Memory B cell (primary cell): ENCODE measurements at regions not wholly inside any gene's neighbourhood (a gene's known extent, or its start where the extent isn't known, plus 50 kb on each side); places are given as distances from the start of the nearest gene placed in this dataset.

ENCODE experiments used
- ATAC-seq: fragments of 150-1000 bp; cut with Tn5 transposase; 2 replicates; pipeline ENCODE4 v1.10.0; 2021; ENCODE audit warnings: low read depth, mild to moderate bottlenecking, moderate library complexity
- DNase-seq, 2 donors: peaks; one replicate each; pipeline ENCODE4 v3.0.0; 2022; ENCODE audit warnings: low spot score in 2 of 2
- H3K27ac Mint-ChIP-seq: one replicate; pipeline ENCODE4 v1.8.0; 2022; ENCODE audit warnings: mild to moderate bottlenecking, moderate library complexity, mixed read lengths
- H3K27me3 Mint-ChIP-seq: one replicate; pipeline ENCODE4 v1.8.0; 2022; ENCODE audit warnings: mixed read lengths
- H3K36me3 Mint-ChIP-seq: one replicate; pipeline ENCODE4 v1.8.0; 2022; ENCODE audit warnings: mild to moderate bottlenecking, mixed read lengths
- H3K4me1 Mint-ChIP-seq: one replicate; pipeline ENCODE4 v1.8.0; 2022; ENCODE audit warnings: mixed read lengths
- H3K4me3 Mint-ChIP-seq: one replicate; pipeline ENCODE4 v1.8.0; 2022; ENCODE audit warnings: mild to moderate bottlenecking, moderate library complexity, mixed read lengths
- H3K9me3 Mint-ChIP-seq: one replicate; pipeline ENCODE4 v1.8.0; 2022; ENCODE audit warnings: mixed read lengths

DNA sequence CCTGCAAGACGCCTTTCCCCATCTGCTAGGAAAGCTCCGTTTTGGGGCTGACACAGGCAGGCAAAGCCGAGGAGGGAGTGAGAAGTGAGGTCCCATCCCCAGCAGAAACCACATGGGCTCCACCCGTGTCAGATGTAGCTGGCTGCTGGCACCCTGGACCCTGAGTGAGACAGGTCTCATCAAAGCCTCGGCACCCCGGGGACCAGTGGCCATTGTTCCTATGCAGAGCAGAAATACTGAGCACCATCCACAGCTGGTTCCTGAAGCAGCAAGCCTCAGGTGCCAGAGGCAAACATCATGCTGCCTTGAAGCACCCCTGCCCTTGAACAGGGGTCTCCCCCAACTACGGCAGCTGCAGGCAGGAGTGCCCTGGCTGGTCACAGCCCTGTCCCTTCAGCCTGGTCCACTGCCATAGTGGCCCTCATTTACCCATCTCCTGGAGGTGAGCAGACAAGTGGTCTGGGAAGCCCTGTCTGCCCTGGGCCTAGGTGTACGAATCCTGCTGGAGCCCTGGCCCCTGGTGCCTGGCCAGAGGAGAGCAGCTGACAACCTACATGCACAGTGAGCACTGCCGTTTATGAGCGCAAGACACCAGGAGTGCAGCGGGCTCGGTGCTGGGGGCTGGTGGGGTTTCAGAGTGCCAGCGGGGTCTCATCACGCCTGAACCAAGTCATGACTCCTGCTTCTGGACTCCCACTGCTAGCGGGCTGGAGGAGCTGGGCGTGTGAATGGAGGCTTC is 289.8 kb upstream of the RTL1 start:
- H3K4me1 Mint-ChIP-seq: no peaks in the 10 kb centered on the region

DNA sequence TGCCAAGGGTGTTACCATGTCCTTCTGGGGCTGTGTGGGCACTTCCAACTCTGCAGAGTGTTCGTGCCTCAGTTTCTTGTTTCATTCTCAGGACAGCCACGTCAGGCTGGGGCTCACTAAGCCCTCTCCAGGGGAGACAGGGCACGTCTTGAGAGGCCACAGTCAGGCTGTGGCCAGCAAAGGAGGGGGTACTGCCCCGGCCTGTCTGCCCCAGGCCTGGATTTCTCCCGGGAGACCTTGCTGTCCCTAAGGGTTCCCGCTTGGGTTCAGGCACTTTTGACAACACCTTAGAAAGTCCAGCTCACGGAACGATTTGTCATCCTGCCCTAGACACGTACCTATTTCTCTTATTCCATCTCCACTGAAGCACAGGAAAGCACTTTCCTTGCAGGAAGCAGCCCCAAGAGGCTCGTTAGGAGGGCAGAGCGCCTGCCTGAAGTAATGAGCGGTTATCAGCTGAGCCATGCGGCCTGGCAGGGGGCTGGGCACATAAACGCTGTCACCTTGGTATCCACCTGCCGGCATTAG is 290.4 kb upstream of the RTL1 start:
- Mint-ChIP-seq H3K27me3 (no peaks in the 10 kb centered on the region), H3K4me1 (no peaks in the 10 kb centered on the region), H3K4me3 (no peak overlapping the region), H3K36me3 (no peaks in the 10 kb centered on the region), H3K9me3 (peaks cover 10% of the 10 kb centered on the region), H3K27ac (no peak overlapping the region)
- DNase-seq (no peak), ATAC-seq (no peak)

More for the DNA sequence above, 289.8 kb upstream of the RTL1 start:
- no peaks in the 10 kb centered on the region for H3K27me3 Mint-ChIP-seq
- peaks cover 10% of the 10 kb centered on the region for H3K9me3 Mint-ChIP-seq
- DNase-seq (no peak), ATAC-seq (no peak)
- no peak overlapping the region for H3K27ac Mint-ChIP-seq
- H3K4me3 Mint-ChIP-seq: no peak overlapping the region
- H3K36me3 Mint-ChIP-seq: no peaks in the 10 kb centered on the region

DNA sequence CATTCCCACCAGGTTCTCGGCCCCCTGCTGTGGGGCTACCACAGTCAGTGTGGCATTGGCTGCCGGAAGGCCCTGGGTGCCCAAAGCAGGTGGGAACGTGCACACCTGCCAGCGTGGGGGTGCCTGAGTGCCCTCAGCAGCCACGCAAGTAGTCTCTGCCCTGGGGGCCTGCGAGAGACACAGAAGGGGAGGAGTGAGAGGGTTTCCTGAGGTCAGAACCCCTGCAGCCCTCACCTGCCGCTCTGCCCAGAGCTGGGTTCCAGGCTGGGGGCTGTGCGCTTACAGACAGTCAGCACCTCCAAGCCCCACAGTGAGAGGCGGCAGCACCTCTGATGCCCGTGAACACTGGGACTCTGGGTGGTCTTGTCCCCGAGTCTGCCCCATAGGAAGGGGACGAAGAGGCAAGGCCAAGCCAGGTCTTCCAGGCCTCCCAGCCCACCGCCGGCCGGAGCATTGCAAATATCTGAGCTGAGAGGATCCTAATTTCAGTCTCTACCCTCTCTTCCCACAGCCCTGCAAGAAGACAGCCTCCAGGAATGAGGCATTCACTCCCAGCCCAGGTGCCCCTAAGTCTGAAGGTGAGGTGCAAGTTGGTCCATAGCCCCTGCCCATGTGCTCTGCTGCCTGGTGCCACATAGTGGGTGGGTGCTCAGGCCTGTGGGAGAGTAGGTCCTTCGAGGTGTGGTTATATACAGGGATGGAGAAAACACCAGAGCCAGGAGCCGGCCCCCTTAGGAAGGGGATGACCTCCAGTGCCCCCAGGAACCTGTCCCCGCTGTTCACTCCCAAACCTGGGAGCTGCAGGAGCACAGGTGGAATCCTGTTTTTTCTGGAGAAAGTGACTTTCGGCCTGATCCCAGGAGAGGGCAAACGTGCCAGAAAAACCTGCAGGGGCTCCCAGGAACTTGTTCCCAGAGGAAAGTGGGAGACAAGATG is 291.1 kb upstream of the RTL1 start:
- H3K4me3 Mint-ChIP-seq: no peak overlapping the region
- ATAC-seq: no peak
- H3K27ac Mint-ChIP-seq: no peak overlapping the region
- no peak for DNase-seq
- H3K36me3 Mint-ChIP-seq: no peaks in the 10 kb centered on the region
- H3K9me3 Mint-ChIP-seq: peaks cover 8% of the 10 kb centered on the region
- no peaks in the 10 kb centered on the region for H3K4me1 Mint-ChIP-seq
- no peaks in the 10 kb centered on the region for H3K27me3 Mint-ChIP-seq

DNA sequence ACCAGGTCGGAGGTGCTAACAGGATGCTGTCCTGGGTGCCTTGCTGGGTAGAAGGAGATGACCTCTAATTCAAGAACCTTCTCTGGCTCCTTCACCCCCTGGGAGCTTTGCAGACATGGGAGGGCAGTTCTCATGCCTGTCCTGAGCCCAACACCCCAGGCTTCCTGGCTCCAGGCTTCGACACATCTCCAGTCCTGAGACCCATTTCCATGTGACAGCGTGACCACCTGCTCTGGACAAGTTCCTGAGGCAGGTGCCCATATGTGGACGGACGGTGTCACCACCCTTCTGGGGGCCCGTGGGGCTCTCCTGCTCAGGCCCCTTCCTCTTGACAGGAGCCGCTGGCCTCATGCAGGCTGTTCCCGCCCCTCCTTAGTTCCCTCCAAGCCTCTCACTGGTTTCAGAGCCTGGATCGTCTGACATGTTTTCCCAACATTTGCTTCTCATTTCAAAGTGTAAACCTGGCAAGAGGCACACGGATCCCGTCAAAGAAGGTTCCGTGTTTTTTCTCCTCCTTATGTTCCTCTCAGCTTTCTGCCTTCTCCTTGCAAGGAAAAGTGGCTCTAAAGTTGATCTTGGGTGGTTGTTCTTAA is 291.9 kb upstream of the RTL1 start:
- Mint-ChIP-seq H3K36me3 (no peaks in the 10 kb centered on the region), H3K4me1 (no peaks in the 10 kb centered on the region), H3K4me3 (no peak overlapping the region), H3K27ac (no peak overlapping the region), H3K27me3 (no peaks in the 10 kb centered on the region), H3K9me3 (peaks cover 2% of the 10 kb centered on the region)
- ATAC-seq (no peak), DNase-seq (no peak)

DNA sequence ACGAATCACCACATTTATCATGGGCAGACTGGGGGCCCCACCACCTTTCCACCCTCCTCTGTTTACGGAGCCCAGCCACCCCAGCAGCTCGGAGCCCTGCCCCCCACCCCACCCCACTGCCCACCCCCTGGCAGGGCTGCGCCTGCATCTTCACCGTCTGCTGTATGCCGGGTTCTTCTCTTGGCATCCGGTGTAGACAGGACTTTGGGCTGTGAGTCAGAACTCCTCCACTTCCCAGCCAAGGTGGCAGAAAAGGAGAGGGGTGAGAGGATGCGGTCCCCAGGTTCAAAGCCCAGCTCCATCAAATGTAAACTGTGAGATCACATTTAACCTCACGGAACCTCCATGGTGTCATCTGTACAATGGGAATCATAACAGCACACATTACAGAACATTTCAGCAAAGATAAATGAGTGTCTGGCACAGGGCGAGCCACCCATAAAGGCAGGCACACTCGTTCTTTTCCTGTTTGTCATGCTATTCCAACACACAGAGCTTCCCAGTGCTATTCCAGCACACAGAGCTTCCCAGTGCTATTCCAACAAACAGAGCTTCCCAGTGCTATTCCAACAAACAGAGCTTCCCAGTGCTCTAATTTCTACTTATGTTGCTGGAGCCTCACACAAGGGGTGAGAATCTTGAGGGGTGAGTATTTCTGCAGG is 292.7 kb upstream of the RTL1 start:
- no peaks in the 10 kb centered on the region for H3K9me3 Mint-ChIP-seq
- H3K27me3 Mint-ChIP-seq: no peaks in the 10 kb centered on the region
- H3K27ac Mint-ChIP-seq: no peak overlapping the region
- H3K4me1 Mint-ChIP-seq: no peaks in the 10 kb centered on the region
- H3K36me3 Mint-ChIP-seq: no peaks in the 10 kb centered on the region
- no peak for ATAC-seq
- no peak overlapping the region for H3K4me3 Mint-ChIP-seq
- DNase-seq: no peak

DNA sequence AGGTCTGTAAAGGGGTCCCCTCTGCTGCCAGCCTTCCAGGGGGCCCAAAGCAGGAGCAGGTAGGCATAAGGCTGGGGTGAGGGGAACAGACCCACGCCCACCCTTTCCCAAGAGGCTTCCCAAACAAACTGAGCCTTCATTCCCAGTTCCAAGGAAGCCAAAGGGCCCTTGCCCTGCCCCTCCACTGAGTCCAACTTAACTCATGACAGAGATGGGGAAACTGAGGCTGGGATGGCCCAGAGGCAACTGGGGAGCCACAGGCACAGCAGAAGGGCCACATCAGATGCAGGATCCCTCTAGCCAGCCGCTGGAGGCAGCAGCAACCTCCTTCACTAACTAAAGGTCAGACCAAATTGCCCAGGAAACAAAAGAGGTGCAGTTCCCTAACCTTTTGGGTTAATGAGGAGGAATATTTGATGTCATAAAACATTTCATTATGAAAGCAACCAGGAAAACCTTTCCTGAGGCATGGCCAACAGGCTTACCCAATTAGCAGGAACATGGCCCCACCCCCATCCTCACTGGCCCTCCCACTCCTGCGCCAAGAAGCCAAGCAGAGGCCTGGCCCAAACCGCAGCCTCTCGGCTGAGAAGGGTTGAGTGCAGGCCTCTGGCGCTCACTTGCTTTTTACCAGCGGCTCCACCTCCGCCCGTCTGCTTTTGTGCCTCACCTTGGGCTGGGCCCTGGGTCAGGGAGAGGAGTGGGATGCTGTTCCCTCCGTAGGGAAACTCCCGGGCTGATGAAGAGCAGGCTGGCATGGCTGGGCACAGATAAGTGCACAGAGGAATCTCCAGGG is 293.5 kb upstream of the RTL1 start:
- H3K9me3 Mint-ChIP-seq: no peaks in the 10 kb centered on the region
- H3K27ac Mint-ChIP-seq: no peak overlapping the region
- H3K4me1 Mint-ChIP-seq: no peaks in the 10 kb centered on the region

DNA sequence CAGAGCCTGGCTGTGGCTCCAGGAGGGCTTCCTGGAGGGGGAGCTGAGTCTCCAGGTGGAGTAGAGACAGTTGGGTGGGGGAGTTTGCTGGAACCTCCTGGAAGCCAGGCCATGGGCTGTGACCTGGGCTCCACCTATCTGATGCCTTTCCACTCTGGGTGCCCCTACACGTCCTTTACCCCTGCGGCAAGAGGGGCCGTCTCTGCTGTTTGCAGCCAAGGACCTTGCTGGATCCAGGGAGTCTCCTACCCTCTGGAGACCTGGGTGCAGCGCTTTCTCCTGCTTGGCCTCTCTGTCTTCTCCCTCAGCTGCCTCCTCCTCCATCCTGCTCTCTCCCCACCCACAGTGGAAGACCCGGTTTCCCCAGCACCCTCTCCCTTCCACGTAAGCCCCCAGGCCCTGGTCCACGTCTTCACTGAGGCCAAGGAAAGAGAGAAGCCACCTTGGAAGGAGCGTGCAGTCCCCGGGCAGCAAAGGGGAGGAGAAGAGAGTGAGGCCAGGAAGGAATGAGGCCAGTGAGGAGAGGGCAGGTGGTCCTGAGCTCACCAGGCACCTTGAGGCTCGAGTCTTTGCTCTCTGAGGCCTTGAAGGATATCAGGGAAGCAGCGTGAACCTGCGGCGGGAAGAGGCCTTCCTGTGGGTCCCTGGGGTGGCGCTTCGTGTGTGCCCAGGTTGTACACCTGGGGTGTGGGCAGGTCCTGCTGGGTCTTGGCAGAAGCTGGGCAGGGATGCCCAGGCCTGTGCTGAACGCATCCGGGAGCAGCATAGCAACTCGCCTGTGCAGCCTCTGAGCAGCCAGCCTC is 294.3 kb upstream of the RTL1 start:
- H3K9me3 Mint-ChIP-seq: no peaks in the 10 kb centered on the region
- no peak overlapping the region for H3K4me3 Mint-ChIP-seq
- ATAC-seq (no peak), DNase-seq (no peak)
- no peak overlapping the region for H3K27ac Mint-ChIP-seq
- no peaks in the 10 kb centered on the region for H3K4me1 Mint-ChIP-seq
- H3K36me3 Mint-ChIP-seq: no peaks in the 10 kb centered on the region
- H3K27me3 Mint-ChIP-seq: no peaks in the 10 kb centered on the region

More for the DNA sequence above, 293.5 kb upstream of the RTL1 start:
- no peaks in the 10 kb centered on the region for H3K27me3 Mint-ChIP-seq
- ATAC-seq: no peak
- no peak for DNase-seq
- no peak overlapping the region for H3K4me3 Mint-ChIP-seq
- no peaks in the 10 kb centered on the region for H3K36me3 Mint-ChIP-seq

DNA sequence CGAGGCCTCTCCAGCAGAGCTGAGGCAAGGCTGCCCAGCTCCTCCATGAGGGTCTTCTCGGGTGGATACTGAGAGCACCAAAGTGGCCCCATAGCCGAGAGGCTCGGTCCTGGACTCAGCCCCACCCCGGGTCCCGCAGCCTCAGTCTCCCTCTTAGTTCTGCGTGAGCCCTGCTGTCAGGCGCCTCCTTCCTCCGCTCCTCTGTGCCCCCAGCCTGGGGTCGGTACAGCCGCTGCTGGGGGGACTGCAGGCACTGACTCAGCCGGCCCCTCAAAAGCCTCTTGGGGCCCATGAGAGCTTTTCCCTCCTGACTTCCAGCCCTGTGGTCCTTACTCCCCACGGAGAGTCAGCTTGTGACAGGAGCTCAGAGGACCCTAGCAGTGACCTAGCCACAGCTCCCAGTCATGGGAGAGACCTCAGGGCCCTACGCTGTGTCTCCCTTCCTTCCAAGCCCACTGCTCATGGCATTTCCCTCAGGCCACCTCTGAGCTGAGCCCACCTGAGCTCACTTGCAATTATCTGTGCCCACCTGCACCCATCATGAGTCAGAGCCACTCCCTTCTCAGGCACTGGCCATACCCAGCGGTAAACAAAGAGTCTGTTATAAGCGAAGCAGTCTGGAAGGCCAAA is 295.0 kb upstream of the RTL1 start:
- Mint-ChIP-seq H3K36me3 (no peaks in the 10 kb centered on the region), H3K4me3 (no peak overlapping the region), H3K27me3 (no peaks in the 10 kb centered on the region), H3K9me3 (peaks cover 3% of the 10 kb centered on the region), H3K4me1 (no peaks in the 10 kb centered on the region), H3K27ac (no peak overlapping the region)
- no peak for ATAC-seq
- DNase-seq: no peak

DNA sequence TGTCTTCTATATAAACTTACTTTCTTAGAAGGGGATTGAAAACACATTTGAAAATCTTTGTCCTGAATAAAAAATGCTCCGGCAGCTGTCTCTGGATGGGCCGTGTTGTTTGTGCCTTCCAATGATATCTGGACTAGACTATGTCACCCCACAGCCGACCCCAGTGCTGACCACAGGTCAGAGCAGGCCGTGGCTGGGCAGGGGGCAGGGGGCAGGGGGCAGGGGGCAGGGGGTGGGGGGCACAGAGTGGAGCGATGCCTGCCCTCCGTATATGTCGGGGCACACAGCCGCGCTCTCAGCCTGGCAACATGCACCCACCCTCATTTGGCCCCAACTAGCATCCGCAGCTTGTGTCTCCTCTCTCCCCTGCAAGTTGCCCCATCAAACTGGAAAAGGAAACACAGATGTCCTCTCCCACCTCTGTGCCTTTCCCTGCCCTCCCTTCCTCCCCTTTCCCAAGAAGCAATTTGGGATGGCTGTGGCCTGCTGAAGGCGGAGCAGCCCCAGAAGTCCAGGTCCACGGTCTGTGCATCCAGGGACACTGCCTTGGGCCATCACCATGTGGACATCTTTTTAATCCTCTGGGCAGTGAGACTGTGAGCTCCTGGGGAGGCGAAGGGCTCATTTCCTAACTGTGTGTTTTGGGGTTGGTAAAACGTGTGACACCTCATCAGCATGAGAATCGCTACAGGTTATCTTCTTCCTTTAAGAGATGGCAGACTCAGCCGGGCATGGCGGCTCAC is 295.7 kb upstream of the RTL1 start:
- Mint-ChIP-seq H3K4me3 (no peak overlapping the region), H3K9me3 (peaks cover 6% of the 10 kb centered on the region), H3K27me3 (no peaks in the 10 kb centered on the region), H3K4me1 (no peaks in the 10 kb centered on the region), H3K27ac (no peak overlapping the region), H3K36me3 (no peaks in the 10 kb centered on the region)
- ATAC-seq: no peak
- DNase-seq: no peak

DNA sequence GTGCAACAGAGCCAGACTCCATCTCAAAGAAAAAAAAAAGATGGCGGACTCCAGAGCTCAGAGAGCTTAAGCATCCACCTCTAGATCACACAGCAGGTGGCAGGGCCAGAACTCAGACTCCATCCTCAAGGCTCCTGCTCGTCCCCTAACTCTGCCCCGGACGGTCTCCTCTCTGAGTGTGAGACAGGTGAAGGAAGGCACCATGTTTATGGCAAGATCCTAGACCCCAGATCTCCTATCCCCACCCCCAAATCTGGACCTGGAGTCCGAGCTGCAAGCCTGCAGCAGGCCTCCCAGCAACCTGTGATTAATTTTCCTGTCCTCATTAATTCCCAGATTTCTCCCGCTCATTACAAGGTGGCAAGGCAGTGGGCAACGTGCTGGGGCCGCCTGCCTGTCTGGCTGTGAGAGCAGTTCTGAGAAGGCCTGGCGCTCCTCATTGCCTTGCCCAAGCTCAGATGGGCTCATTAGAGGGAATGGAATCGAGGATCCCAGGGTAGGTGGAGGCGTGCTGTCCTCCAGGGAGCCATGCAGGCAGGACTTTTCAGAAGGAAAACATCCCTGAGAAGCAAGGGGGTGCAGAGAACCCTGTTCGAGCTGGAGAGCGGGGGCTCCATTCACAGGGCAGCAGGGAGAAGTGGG is 296.6 kb upstream of the RTL1 start:
- Mint-ChIP-seq H3K27ac (no peak overlapping the region), H3K9me3 (peaks cover 9% of the 10 kb centered on the region), H3K4me3 (no peak overlapping the region), H3K4me1 (no peaks in the 10 kb centered on the region), H3K27me3 (no peaks in the 10 kb centered on the region), H3K36me3 (no peaks in the 10 kb centered on the region)
- ATAC-seq (no peak), DNase-seq (no peak)

DNA sequence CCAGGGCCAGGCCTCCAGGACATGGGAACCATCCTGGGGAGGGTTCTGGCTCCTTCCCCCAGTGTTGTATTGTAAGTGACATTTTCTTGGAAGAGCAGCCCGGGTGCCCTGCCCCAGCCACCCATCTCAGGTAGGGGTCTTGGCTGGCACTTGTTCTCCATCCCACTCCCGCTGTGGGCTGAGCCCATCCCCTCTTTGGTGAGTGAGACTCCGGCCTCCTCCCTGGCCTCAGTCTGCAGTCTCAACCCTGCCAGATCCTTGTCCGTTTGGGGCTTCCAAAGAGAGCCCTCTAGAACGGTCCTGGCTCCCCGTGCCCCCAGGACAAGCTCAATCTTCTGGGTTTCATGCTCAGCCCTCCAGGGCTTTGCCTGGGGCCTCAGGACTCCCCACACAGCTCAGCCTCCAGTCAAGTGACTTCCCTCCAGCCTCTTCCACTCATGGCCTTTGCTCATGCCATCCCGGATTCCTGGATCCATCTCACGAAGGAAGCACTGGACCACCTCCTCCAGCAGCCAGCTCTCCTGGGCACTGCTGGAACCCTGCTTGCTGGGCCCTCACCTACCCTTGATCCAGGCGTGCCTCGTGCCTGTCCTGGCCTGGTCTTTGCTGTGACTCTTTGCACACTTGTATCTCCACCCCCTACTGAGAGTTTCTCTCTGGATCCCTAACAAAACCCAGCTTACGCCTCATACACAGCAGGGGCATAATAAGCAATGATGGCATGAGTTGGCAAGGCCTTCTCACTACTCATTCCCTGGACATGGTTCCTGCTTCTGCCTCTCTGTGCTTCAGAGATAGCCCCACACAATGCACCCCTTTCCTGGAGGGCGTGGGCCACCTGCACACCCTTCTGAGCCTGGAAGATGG is 297.4 kb upstream of the RTL1 start:
- no peak for ATAC-seq
- Mint-ChIP-seq H3K27me3 (no peaks in the 10 kb centered on the region), H3K9me3 (peaks cover 13% of the 10 kb centered on the region)

More for the DNA sequence above, 297.4 kb upstream of the RTL1 start:
- H3K27ac Mint-ChIP-seq: no peak overlapping the region
- no peaks in the 10 kb centered on the region for H3K4me1 Mint-ChIP-seq
- DNase-seq: no peak
- no peak overlapping the region for H3K4me3 Mint-ChIP-seq
- no peaks in the 10 kb centered on the region for H3K36me3 Mint-ChIP-seq
